Gastrocnemius medialis (tissue), 4 donors: ENCODE measurements at regions not wholly inside any gene's neighbourhood (a gene's known extent, or its start where the extent isn't known, plus 50 kb on each side); places are given as distances from the start of the nearest gene placed in this dataset.

Experiments used
- ATAC-seq, 2 donors: fragments of 150-250 bp; one replicate each; pipeline ENCODE4 v1.9.1; 2016
- DNase-seq, 2 donors: peaks; one replicate each; pipeline ENCODE4 v3.0.0-alpha.2; 2019
- H3K27ac ChIP-seq, 4 donors: fragments of 200-600 bp; sonication (generic); 1 replicate in 1 of 4; 2 replicates in 3 of 4; pipeline ENCODE4 v1.5.1; 2016 to 2018; ENCODE audit warnings: mild to moderate bottlenecking in 2 of 4, moderate library complexity in 1 of 4
- H3K27me3 ChIP-seq, 3 donors: fragments of 200-600 bp; sonication (generic) in 2 of 3; 1 replicate in 1 of 3; 2 replicates in 2 of 3; pipeline versions ENCODE4 v1.5.1 to v1.6.0; 2016 to 2019; ENCODE audit warnings: mild to moderate bottlenecking in 1 of 3, moderate library complexity in 1 of 3
- H3K36me3 ChIP-seq, 2 donors: fragments of 200-600 bp; sonication (generic) in 1 of 2; one replicate each; pipeline ENCODE4 v1.5.1; 2017 to 2018
- H3K4me1 ChIP-seq, 2 donors: fragments of 200-600 bp; sonication (generic) in 1 of 2; one replicate each; pipeline ENCODE4 v1.5.1; 2016 to 2017; ENCODE audit warnings: mild to moderate bottlenecking in 2 of 2
- H3K4me3 ChIP-seq, 4 donors: fragments of 200-600 bp; sonication (generic) in 3 of 4; 1 replicate in 1 of 4; 2 replicates in 3 of 4; pipeline ENCODE4 v1.5.1; 2016 to 2019; ENCODE audit warnings: mild to moderate bottlenecking in 2 of 4
- H3K9me3 ChIP-seq, 3 donors: fragments of 200-600 bp; sonication (generic) in 2 of 3; 1 replicate in 1 of 3; 2 replicates in 2 of 3; pipeline ENCODE4 v1.5.1; 2016 to 2019
- POLR2A ChIP-seq, 2 donors: fragments of 450-650 bp; IDR thresholded peaks; one replicate each; pipeline ENCODE4 v1.6.1; 2017; ENCODE audit warnings: antibody characterized with exemption in 2 of 2, mild to moderate bottlenecking in 2 of 2, moderate library complexity in 2 of 2
- in situ Hi-C, 4 donors: fragments of 200-750 bp; cut with MboI; loops; one replicate each; pipeline versions ENCODE4 v1.15.0 to v1.8.0; 2017; ENCODE audit warnings: low sequenced_read_pairs in 4 of 4
- intact Hi-C: fragments of 100-400 bp; cut with DNase I; formaldehyde crosslinking; loops from one replicate; pipeline ENCODE4 v1.15.1; 2023; ENCODE audit warnings: low total_unique reads
- TF ChIP-seq, protein P1 (sequence below), 5 experiments: fragments of 450-650 bp in 3 of 5; fragments of 200-600 bp in 2 of 5; sonication (generic) in 2 of 5; IDR thresholded peaks in 4 of 5; conservative IDR thresholded peaks in 1 of 5; 1 replicate in 4 of 5; 2 replicates in 1 of 5; pipeline ENCODE4 v1.5.1; 2016 to 2019; ENCODE audit warnings: antibody characterized with exemption in 5 of 5, mild to moderate bottlenecking in 3 of 5, moderate library complexity in 3 of 5

GRCh38 chr3:86790884-86791549 lies 199.9 kb downstream of the VGLL3 start:
- TF ChIP-seq, protein P1, sequence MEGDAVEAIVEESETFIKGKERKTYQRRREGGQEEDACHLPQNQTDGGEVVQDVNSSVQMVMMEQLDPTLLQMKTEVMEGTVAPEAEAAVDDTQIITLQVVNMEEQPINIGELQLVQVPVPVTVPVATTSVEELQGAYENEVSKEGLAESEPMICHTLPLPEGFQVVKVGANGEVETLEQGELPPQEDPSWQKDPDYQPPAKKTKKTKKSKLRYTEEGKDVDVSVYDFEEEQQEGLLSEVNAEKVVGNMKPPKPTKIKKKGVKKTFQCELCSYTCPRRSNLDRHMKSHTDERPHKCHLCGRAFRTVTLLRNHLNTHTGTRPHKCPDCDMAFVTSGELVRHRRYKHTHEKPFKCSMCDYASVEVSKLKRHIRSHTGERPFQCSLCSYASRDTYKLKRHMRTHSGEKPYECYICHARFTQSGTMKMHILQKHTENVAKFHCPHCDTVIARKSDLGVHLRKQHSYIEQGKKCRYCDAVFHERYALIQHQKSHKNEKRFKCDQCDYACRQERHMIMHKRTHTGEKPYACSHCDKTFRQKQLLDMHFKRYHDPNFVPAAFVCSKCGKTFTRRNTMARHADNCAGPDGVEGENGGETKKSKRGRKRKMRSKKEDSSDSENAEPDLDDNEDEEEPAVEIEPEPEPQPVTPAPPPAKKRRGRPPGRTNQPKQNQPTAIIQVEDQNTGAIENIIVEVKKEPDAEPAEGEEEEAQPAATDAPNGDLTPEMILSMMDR (IDR thresholded peaks at IDR 0.05 in 4 of 5, conservative IDR thresholded peaks at IDR 0.05 in 1 of 5): no peak
- no peak for TF ChIP-seq POLR2A (IDR thresholded peaks at IDR 0.05)
- DNase-seq (no peak), ATAC-seq (no peak)
- Histone ChIP-seq H3K27ac (no peak overlapping the region), H3K27me3 (no peaks in the 10 kb centered on the region), H3K4me3 (no peak overlapping the region), H3K4me1 (peaks cover 4 to 9% of the 10 kb centered on the region in 2 donors), H3K36me3 (no peaks in the 10 kb centered on the region), H3K9me3 (no peaks in the 10 kb centered on the region)
- intact Hi-C loops: no loop called here
- in situ Hi-C loops: no loop called here

GRCh38 chr3:86788371-86788770 lies 202.6 kb downstream of the VGLL3 start:
- Histone ChIP-seq H3K9me3 (no peaks in the 10 kb centered on the region), H3K27ac (no peak overlapping the region), H3K27me3 (no peaks in the 10 kb centered on the region), H3K4me1 (no peaks in the 10 kb centered on the region), H3K36me3 (no peaks in the 10 kb centered on the region), H3K4me3 (no peak overlapping the region)
- TF ChIP-seq POLR2A (IDR thresholded peaks at IDR 0.05): no peak
- TF ChIP-seq, protein P1 (IDR thresholded peaks at IDR 0.05 in 4 of 5, conservative IDR thresholded peaks at IDR 0.05 in 1 of 5): no peak
- intact Hi-C loops (no loop called here), in situ Hi-C loops (loop anchor here in 3 of 4 donors (10.0 kb wide), 1 partner anchor 296 kb away; no protein-coding TSS in a partner anchor)
- no peak for DNase-seq
- ATAC-seq: no peak

- intact Hi-C loops (no loop called here), in situ Hi-C loops (loop anchor here in 3 of 4 donors (10.0 kb wide), 1 partner anchor 298 kb away; no protein-coding TSS in a partner anchor)
- Histone ChIP-seq H3K9me3 (no peaks in the 10 kb centered on the region), H3K4me1 (no peaks in the 10 kb centered on the region), H3K4me3 (no peak overlapping the region), H3K27me3 (no peaks in the 10 kb centered on the region), H3K27ac (no peak overlapping the region), H3K36me3 (no peaks in the 10 kb centered on the region)
- DNase-seq (no peak), ATAC-seq (no peak)
- TF ChIP-seq POLR2A (IDR thresholded peaks at IDR 0.05): no peak
Measured at GRCh38 chr3:86787091-86787490, 203.9 kb downstream of the VGLL3 start.

DNA sequence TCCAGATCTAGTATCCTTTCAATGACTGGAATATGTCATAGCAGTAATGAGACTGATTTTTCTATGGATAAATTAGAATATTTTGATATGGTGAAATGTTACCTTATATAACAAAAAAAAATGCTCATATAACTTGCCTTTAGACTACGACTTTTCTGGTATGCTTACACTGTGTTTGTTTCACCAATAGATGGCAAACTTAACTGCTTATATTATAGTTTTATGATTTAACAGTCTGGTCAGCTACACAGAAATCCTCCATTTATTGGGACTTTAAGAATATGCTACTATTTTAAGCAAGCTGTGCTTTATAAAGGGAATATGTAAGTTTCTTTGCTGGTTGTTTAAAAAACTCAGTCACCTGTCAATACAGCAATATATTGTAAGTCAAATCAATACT lies 205.6 kb downstream of the VGLL3 start:
- ATAC-seq: no peak

DNA sequence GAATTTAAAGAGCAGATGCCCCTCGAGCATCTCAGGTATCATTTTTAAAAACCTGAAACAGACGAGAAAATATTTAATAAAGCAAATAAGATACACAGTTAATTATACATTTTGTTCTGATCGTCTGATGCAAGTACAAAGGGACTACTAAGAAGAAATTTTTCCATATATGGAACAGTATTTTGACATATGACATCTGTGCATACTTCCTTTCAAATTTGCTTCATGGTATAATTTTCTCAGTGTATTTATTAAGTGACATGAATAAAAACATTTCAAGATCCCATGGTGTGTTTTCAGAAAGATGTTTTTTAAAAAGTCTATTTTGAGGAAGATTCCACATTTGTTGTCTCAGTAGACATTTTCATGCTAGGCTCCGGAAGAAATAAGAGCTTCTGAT lies 208.1 kb downstream of the VGLL3 start:
- ATAC-seq: no peak
- no peaks in the 10 kb centered on the region for H3K4me1 ChIP-seq
- intact Hi-C loops: loop anchor here (5.0 kb wide), 1 partner anchor 299 kb away; no protein-coding TSS in a partner anchor
- DNase-seq: no peak
- H3K36me3 ChIP-seq: no peaks in the 10 kb centered on the region
- no peak overlapping the region for H3K4me3 ChIP-seq
- no peaks in the 10 kb centered on the region for H3K27me3 ChIP-seq
- H3K9me3 ChIP-seq: no peaks in the 10 kb centered on the region
- no peak overlapping the region for H3K27ac ChIP-seq
- TF ChIP-seq, protein P1 (IDR thresholded peaks at IDR 0.05 in 4 of 5, conservative IDR thresholded peaks at IDR 0.05 in 1 of 5): no peak
- no peak for TF ChIP-seq POLR2A (IDR thresholded peaks at IDR 0.05)
- in situ Hi-C loops: loop anchor here in 3 of 4 donors (10.0 kb wide), 1 partner anchor 302 kb away; no protein-coding TSS in a partner anchor

More for the DNA sequence above, 205.6 kb downstream of the VGLL3 start:
- Histone ChIP-seq H3K27ac (no peak overlapping the region), H3K4me1 (no peaks in the 10 kb centered on the region), H3K36me3 (no peaks in the 10 kb centered on the region), H3K9me3 (no peaks in the 10 kb centered on the region), H3K4me3 (no peak overlapping the region), H3K27me3 (no peaks in the 10 kb centered on the region)
- no peak for DNase-seq
- in situ Hi-C loops: loop anchor here in 3 of 4 donors (10.0 kb wide), 1 partner anchor 299 kb away; no protein-coding TSS in a partner anchor
- intact Hi-C loops: no loop called here
- no peak for TF ChIP-seq POLR2A (IDR thresholded peaks at IDR 0.05)
- TF ChIP-seq, protein P1 (IDR thresholded peaks at IDR 0.05 in 4 of 5, conservative IDR thresholded peaks at IDR 0.05 in 1 of 5): peak in 1 of 5 experiments; percentile 6
